LNCaP clone FGC (cell line): ENCODE measurements at regions not wholly inside any gene's neighbourhood (a gene's known extent, or its start where the extent isn't known, plus 50 kb on each side); places are given as distances from the start of the nearest gene placed in this dataset.

Experiments
- DNase-seq: peaks from one replicate; pipeline ENCODE4 v3.0.0-alpha.2; 2011; ENCODE audit warnings: low read depth
- H3K4me3 ChIP-seq: 2 replicates; pipeline ENCODE4 v1.5.1; 2011; ENCODE audit warnings: mild to moderate bottlenecking, low read depth, low read length, control low read depth
- CTCF ChIP-seq: IDR thresholded peaks from 2 replicates; pipeline ENCODE4 v1.5.1; 2012; ENCODE audit warnings: mild to moderate bottlenecking; ENCODE audit not compliant: control insufficient read depth, insufficient read depth; ENCODE audit errors: extremely low read depth

GRCh38 chr2:236767941-236768340, 198.3 kb downstream of the ACKR3 start:
- no peak for DNase-seq
- no peak overlapping the region for H3K4me3 ChIP-seq
- TF ChIP-seq CTCF, result no peak

DNA sequence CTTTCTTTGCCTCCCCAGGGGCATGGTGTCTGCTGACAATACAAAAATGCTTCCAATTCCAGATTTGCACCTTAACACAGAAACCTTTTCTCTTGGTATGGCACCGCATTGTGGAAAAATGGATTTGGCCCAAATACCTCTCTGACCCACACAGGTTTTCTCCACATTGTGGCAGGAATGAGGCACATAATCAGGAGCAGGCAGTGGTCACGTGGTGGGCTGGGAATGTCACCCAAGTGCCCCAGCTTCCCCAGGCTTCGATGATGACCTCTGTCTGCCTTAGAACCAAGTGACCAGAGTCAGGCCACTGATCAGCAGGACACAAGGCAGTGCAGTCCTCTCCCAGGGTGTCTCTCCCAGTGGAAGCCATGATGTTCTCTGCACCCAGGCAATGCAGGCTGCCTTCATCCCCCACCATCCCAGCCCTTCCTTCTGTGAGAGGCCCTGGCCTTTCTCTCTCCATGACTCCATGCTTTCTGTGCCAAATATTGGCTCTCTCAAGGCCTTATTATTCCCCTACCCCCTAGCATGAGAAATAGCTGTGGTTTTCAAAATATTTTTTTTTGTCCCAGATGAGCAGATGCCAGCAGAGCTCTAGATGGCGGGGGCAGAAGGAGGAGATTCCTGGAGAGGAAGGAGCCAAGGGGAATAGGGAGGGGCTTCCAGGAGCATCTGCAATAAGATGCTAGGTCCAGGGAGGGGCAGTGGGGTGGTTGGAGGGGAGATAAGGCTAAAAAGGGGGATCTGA, 198.9 kb downstream of the ACKR3 start:
- H3K4me3 ChIP-seq, result no peak overlapping the region
- no peak for DNase-seq
- TF ChIP-seq CTCF, result no peak

DNA sequence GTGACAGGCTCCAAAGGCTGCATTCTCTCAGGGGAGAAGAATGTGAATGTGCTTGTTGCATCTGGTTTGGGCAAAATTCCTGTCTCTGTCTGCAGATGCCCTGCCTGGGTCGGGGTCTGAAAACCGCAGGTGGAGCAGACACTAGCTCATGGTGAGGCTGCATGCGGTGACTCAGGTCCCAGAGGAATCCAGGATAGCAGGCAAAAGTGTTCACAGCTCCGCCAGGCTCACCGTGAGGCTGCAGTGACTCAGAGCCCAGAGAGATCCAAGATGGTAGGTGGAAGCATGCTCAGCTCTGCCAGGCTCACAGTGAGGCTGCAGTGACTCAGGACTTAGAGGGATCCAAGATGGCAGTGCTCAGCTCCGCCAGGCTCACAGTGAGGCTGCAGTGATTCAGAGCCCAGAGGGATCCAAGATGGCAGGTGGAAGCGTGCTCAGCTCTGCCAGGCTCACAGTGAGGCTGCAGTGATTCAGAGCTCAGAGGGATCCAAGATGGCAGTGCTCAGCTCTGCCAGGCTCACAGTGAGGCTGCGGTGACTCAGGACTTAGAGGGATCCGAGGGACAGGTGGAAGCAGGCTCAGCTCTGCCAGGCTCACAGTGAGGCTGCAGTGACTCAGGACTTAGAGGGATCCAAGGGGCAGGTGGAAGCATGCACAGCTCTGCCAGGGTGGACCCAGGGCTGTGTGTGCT, 200.5 kb downstream of the ACKR3 start:
- H3K4me3 ChIP-seq, result no peak overlapping the region
- TF ChIP-seq CTCF, result no peak
- DNase-seq, result no peak

DNA sequence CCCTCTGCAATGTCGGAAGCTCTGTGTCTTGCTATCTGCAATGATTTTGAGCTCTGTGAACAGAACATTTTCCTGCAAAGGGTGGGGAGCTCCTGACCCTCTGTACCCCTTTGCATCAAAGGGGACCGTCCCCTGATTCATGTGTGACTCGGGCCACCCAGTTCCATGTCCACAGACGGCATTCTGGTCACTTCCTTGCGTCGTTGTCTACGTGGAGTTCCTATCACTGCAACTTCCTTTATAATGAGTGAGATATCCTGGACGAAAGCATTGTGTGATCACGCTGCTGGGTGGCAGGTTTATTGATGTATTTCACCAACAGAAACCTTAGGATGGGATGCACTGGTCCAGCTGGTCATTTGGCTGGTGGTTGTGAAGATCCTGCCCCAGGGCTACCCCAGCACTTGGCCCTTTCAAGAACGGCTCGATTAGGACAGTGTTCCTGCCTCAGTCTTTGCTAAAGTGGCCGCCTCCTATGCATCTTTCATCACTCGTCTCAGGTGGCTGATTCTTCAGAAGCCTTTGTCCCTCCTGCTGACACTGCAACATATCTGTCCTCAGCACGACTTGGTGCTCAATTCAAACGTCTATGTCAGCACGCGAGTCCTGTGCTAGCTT, 202.7 kb downstream of the ACKR3 start:
- DNase-seq, result no peak
- H3K4me3 ChIP-seq, result no peak overlapping the region
- TF ChIP-seq CTCF, result no peak

- H3K4me3 ChIP-seq, result no peak overlapping the region
- no peak for TF ChIP-seq CTCF
- no peak for DNase-seq
Measured at GRCh38 chr2:236773206-236773605, 203.6 kb downstream of the ACKR3 start.

- TF ChIP-seq CTCF, result no peak
- DNase-seq, result no peak
- no peak overlapping the region for H3K4me3 ChIP-seq
Measured at GRCh38 chr2:236774171-236774570, 204.5 kb downstream of the ACKR3 start.
